ENCODE measurements at regions not wholly inside any gene's neighbourhood (a gene's known extent, or its start where the extent isn't known, plus 50 kb on each side); places are given as distances from the start of the nearest gene placed in this dataset.

- TF ChIP-seq ZNF274 (IDR thresholded peaks at IDR 0.05; ENCODE audit: low read depth, low read length) (no peak), YY1 (IDR thresholded peaks at IDR 0.05; ENCODE audit: insufficient read depth, insufficient read length) (no peak)
These were observed 73.3 kb downstream of the ASCL4 start for GRCh38 chr12:107847830-107848229.

All from NT2/D1 (cell line).